ENCODE measurements at regions not wholly inside any gene's neighbourhood (a gene's known extent, or its start where the extent isn't known, plus 50 kb on each side); places are given as distances from the start of the nearest gene placed in this dataset.
"Not testable (repeated sequence)": the region's sequence is repeated elsewhere in the genome, so short reads cannot be mapped to it uniquely, and the experiment has no call there.

DNA sequence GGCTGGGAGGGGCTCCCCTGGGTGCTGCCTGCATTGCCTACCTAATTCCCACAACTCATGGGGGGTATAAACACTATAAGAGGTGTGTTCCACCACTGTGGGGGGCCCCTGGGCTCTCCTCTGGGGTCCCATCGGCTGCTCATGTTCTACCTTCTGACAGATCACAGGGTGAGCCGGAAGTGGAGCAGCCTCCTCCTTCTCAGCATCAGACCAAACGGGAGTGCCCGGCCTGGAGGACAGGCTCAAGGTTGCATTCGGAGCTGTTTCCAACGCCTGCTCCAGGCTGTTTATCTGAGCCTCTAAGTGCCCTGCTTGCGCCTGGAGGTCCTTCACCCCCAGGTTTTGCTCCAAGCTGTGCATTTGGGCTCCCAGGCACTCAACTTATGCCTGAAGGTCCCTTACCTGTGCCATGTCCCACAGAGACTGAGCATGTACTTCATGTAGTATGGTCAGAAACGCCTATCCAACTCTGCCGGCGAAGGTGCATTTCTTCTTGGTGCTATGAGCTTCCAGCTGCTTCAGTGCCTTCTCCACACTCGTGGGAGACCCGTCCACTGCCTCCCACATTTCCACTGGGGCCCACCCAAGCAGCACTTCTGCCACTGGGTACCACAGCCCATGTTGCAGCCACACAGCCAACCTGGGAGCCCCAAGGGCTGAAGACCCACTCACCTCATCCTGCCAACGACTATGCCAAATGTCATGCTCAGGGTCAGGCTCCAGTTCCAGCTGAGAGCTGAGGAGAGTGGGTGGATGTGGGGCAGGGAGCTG is 232.1 kb downstream of the IGSF11 start:
- no peak overlapping the region for H3K4me3 ChIP-seq (ENCODE audit: low read length)
- TF ChIP-seq, protein P1, sequence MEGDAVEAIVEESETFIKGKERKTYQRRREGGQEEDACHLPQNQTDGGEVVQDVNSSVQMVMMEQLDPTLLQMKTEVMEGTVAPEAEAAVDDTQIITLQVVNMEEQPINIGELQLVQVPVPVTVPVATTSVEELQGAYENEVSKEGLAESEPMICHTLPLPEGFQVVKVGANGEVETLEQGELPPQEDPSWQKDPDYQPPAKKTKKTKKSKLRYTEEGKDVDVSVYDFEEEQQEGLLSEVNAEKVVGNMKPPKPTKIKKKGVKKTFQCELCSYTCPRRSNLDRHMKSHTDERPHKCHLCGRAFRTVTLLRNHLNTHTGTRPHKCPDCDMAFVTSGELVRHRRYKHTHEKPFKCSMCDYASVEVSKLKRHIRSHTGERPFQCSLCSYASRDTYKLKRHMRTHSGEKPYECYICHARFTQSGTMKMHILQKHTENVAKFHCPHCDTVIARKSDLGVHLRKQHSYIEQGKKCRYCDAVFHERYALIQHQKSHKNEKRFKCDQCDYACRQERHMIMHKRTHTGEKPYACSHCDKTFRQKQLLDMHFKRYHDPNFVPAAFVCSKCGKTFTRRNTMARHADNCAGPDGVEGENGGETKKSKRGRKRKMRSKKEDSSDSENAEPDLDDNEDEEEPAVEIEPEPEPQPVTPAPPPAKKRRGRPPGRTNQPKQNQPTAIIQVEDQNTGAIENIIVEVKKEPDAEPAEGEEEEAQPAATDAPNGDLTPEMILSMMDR (conservative IDR thresholded peaks at IDR 0.05; ENCODE audit: low read depth, low read length) = no peak

GRCh38 chr3:118803096-118803476 is 231.6 kb downstream of the IGSF11 start:
- TF ChIP-seq, protein P1 (conservative IDR thresholded peaks at IDR 0.05; ENCODE audit: low read depth, low read length) = no peak
- H3K4me3 ChIP-seq (ENCODE audit: low read length) = no peak overlapping the region
- DNase-seq (ENCODE audit: low read depth) = no peak

More for the DNA sequence above, 232.1 kb downstream of the IGSF11 start:
- DNase-seq (ENCODE audit: low read depth) = no peak

DNA sequence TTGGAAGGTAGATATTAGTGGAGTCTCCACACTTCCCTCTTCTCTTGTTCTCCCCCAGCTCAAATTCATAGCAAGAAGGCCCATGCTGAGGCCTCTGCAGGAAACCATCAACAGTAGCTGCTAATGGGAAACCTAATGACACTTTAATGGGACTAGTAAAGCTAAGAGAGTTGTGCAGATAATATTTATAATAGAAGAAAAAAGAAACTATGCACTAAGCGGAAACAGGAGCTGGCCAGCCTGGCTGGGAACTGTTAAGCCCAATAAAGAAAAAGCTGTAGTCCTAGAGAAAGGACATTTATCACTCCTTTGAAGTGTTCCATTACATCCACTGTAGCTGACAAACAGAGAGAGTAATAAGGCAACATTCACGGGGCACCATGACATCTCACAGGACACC is 229.6 kb downstream of the IGSF11 start:
- H3K4me3 ChIP-seq (ENCODE audit: low read length) = no peak overlapping the region
- TF ChIP-seq, protein P1 (conservative IDR thresholded peaks at IDR 0.05; ENCODE audit: low read depth, low read length) = no peak
- DNase-seq (ENCODE audit: low read depth) = no peak

GRCh38 chr3:118806423-118806822 is 228.2 kb downstream of the IGSF11 start:
- TF ChIP-seq, protein P1 (conservative IDR thresholded peaks at IDR 0.05; ENCODE audit: low read depth, low read length) = no peak
- no peak overlapping the region for H3K4me3 ChIP-seq (ENCODE audit: low read length)
- no peak for DNase-seq (ENCODE audit: low read depth)

- not testable (repeated sequence) for DNase-seq (ENCODE audit: low read depth)
Measured at GRCh38 chr3:118807349-118807748, 227.3 kb downstream of the IGSF11 start.

GRCh38 chr3:118808723-118809122 is 225.9 kb downstream of the IGSF11 start:
- no peak overlapping the region for H3K4me3 ChIP-seq (ENCODE audit: low read length)
- DNase-seq (ENCODE audit: low read depth) = no peak
- TF ChIP-seq, protein P1 (conservative IDR thresholded peaks at IDR 0.05; ENCODE audit: low read depth, low read length) = no peak

More at GRCh38 chr3:118807349-118807748, 227.3 kb downstream of the IGSF11 start:
- not testable (repeated sequence) for H3K4me3 ChIP-seq (ENCODE audit: low read length)

DNA sequence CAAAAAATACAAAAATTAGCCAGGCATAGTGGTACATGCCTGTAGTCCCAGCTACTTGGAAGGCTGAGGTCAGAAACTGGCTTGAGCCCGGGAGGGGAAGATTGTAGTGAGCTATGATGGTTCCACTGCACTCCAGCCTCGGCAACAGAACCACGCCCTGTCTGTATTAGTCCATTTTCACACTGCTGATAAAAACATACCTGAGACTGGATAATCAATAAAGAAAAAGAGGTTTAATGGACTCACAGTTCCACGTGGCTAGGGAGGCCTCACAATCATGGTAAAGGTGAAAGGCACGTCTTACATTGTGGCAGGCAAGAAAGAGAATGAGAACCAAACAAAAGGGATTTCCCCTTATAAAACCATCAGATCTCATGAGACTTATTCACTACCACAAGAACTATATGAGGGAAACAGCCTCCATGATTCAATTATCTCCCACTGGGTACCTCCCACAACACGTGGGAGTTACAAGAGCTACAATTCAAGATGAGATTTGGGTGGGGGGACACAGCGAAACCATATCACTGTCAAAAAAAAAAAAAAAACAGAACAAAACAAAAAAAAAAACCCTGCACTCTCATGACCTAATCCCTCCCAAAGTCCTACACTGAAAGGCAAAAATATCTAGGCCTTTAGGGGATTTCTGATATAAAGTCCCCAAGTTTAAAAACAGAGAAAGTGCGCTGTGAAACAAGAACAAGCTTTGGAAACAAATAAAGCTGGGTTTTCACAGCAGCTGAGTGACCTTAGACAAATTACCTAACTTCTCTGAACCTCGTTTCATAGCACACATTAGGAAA is 224.7 kb downstream of the IGSF11 start:
- TF ChIP-seq, protein P1 (conservative IDR thresholded peaks at IDR 0.05; ENCODE audit: low read depth, low read length) = no peak
- H3K4me3 ChIP-seq (ENCODE audit: low read length) = no peak overlapping the region
- DNase-seq (ENCODE audit: low read depth) = no peak
